ENCODE measurements at regions not wholly inside any gene's neighbourhood (a gene's known extent, or its start where the extent isn't known, plus 50 kb on each side); places are given as distances from the start of the nearest gene placed in this dataset.
"Not testable (repeated sequence)": the region's sequence is repeated elsewhere in the genome, so short reads cannot be mapped to it uniquely, and the experiment has no call there.

GRCh38 chr21:5013455-5014304 is 5507.7 kb upstream of the TPTE start:
- H3K27me3 ChIP-seq; DNase-seq (ENCODE audit: low spot score); H3K9me3 ChIP-seq (ENCODE audit: low read depth); H3F3A ChIP-seq (ENCODE audit: low read depth); H4K20me1 ChIP-seq (ENCODE audit: low read depth); H3K9ac ChIP-seq; H3K4me1 Mint-ChIP-seq; H3K9me3 Mint-ChIP-seq; H3K4me2 ChIP-seq; H3K36me3 ChIP-seq; H2AFZ ChIP-seq (replicated peaks); H3K4me3 ChIP-seq; H3K27me3 Mint-ChIP-seq (ENCODE audit: insufficient read depth, low read depth); H3K4me3 Mint-ChIP-seq; H3K27ac Mint-ChIP-seq; H3K27ac ChIP-seq; H3K79me2 ChIP-seq (ENCODE audit: low read depth); H3K36me3 Mint-ChIP-seq; H3K4me1 ChIP-seq: not testable (repeated sequence)

DNA sequence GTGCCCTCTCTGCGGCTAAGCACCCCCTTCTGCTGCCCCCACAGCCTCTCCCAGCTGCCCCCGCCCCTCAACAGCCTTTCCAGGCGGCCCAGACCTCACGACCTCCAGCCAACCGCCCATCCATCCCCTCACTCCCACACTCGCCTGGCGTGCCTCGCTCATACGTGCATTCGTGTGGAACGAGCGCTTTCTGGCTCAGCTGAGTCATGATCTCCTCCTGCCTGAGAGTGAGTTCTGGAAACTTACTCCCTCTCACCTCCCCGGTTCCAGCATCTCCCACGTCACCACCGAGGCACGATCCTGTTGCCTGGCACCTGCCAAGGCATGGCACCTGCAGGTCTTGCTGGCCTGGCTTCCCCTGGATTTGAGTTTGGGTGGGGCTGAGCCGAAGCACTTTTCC is 5506.2 kb upstream of the TPTE start:
- not testable (repeated sequence) for H3K27me3 ChIP-seq; H3K9me3 ChIP-seq (ENCODE audit: low read depth); H3F3A ChIP-seq (ENCODE audit: low read depth); DNase-seq (ENCODE audit: low spot score); H3K27ac ChIP-seq; H3K4me1 Mint-ChIP-seq; H3K79me2 ChIP-seq (ENCODE audit: low read depth); H3K27me3 Mint-ChIP-seq (ENCODE audit: insufficient read depth, low read depth); H3K9ac ChIP-seq; H2AFZ ChIP-seq (replicated peaks); H3K27ac Mint-ChIP-seq; H3K36me3 Mint-ChIP-seq; H3K4me2 ChIP-seq; H4K20me1 ChIP-seq (ENCODE audit: low read depth); H3K36me3 ChIP-seq; H3K4me3 Mint-ChIP-seq; H3K4me3 ChIP-seq; H3K4me1 ChIP-seq; H3K9me3 Mint-ChIP-seq

DNA sequence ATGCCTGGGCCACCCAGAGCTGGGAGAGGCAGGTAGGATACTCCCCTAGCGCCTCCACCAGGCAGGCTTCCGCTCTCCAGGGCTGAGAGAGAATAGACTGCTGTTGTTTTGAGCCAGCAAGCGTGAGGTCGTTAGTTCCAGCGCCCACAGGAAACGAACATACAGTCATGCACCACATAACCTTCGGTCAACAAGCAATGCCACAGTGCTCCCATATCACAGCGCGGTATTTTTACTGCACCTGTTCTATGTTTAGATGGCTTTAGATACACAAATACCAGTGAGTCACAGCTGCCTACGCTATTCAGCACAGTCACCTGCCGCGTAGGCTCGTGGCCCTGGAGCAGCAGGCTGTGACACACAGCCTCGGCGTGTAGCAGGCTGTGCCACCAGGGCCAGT is 5502.3 kb upstream of the TPTE start:
- H3F3A ChIP-seq (ENCODE audit: low read depth); H3K9ac ChIP-seq; H3K27me3 ChIP-seq; H3K4me1 Mint-ChIP-seq; H3K36me3 ChIP-seq; H3K36me3 Mint-ChIP-seq; H3K27me3 Mint-ChIP-seq (ENCODE audit: insufficient read depth, low read depth); DNase-seq (ENCODE audit: low spot score); H2AFZ ChIP-seq (replicated peaks); H3K9me3 ChIP-seq (ENCODE audit: low read depth); H3K27ac ChIP-seq; H3K27ac Mint-ChIP-seq; H3K4me3 ChIP-seq; H3K9me3 Mint-ChIP-seq; H3K4me1 ChIP-seq; H4K20me1 ChIP-seq (ENCODE audit: low read depth); H3K4me2 ChIP-seq; H3K4me3 Mint-ChIP-seq; H3K79me2 ChIP-seq (ENCODE audit: low read depth): not testable (repeated sequence)

DNA sequence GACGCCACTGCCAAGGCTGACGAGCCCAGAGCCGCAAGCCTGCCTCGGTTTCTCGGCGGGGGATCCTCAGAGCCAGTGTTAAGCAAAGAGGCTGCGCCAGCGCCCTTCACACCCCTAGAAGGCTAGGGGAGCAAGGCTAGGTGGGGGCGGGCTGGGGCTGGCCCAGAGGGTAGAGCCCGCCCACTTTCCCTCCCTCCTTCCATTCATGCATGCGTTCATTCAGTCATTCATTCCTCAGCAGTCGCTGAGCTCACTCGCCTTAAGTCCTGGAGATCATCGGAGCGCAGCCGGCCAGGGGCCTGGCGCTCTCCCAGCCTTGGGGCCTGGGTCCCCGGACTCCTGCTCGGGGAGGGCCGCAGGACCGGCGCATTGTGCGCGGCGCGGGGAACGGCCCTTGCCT is 5499.6 kb upstream of the TPTE start:
- not testable (repeated sequence) for H3K4me3 Mint-ChIP-seq; H3K27me3 Mint-ChIP-seq (ENCODE audit: insufficient read depth, low read depth); H2AFZ ChIP-seq (replicated peaks); H3K27ac Mint-ChIP-seq; H3K9me3 ChIP-seq (ENCODE audit: low read depth); H3K4me1 Mint-ChIP-seq; H3K79me2 ChIP-seq (ENCODE audit: low read depth); H3F3A ChIP-seq (ENCODE audit: low read depth); H3K4me3 ChIP-seq; H3K9me3 Mint-ChIP-seq; H4K20me1 ChIP-seq (ENCODE audit: low read depth); H3K36me3 ChIP-seq; H3K4me2 ChIP-seq; H3K27me3 ChIP-seq; H3K27ac ChIP-seq; H3K36me3 Mint-ChIP-seq; DNase-seq (ENCODE audit: low spot score); H3K4me1 ChIP-seq; H3K9ac ChIP-seq

GRCh38 chr21:5022254-5022653 is 5499.1 kb upstream of the TPTE start:
- not testable (repeated sequence) for H3K36me3 ChIP-seq; H3K36me3 Mint-ChIP-seq; H3K9ac ChIP-seq; H3K27ac ChIP-seq; H3K27me3 Mint-ChIP-seq (ENCODE audit: insufficient read depth, low read depth); H4K20me1 ChIP-seq (ENCODE audit: low read depth); H3K4me2 ChIP-seq; H3F3A ChIP-seq (ENCODE audit: low read depth); DNase-seq (ENCODE audit: low spot score); H2AFZ ChIP-seq (replicated peaks); H3K4me3 ChIP-seq; H3K9me3 Mint-ChIP-seq; H3K79me2 ChIP-seq (ENCODE audit: low read depth); H3K4me1 Mint-ChIP-seq; H3K27ac Mint-ChIP-seq; H3K9me3 ChIP-seq (ENCODE audit: low read depth); H3K27me3 ChIP-seq; H3K4me3 Mint-ChIP-seq; H3K4me1 ChIP-seq

GRCh38 chr21:5022748-5023147 is 5498.6 kb upstream of the TPTE start:
- H3K27ac ChIP-seq; H3K36me3 ChIP-seq; H3K27me3 ChIP-seq; H3K79me2 ChIP-seq (ENCODE audit: low read depth); H2AFZ ChIP-seq (replicated peaks); H3K9ac ChIP-seq; H4K20me1 ChIP-seq (ENCODE audit: low read depth); H3K4me3 ChIP-seq; H3K4me1 ChIP-seq; H3K27ac Mint-ChIP-seq; H3F3A ChIP-seq (ENCODE audit: low read depth); H3K4me2 ChIP-seq; H3K27me3 Mint-ChIP-seq (ENCODE audit: insufficient read depth, low read depth); H3K4me1 Mint-ChIP-seq; H3K9me3 Mint-ChIP-seq; H3K4me3 Mint-ChIP-seq; H3K9me3 ChIP-seq (ENCODE audit: low read depth); DNase-seq (ENCODE audit: low spot score); H3K36me3 Mint-ChIP-seq: not testable (repeated sequence)

DNA sequence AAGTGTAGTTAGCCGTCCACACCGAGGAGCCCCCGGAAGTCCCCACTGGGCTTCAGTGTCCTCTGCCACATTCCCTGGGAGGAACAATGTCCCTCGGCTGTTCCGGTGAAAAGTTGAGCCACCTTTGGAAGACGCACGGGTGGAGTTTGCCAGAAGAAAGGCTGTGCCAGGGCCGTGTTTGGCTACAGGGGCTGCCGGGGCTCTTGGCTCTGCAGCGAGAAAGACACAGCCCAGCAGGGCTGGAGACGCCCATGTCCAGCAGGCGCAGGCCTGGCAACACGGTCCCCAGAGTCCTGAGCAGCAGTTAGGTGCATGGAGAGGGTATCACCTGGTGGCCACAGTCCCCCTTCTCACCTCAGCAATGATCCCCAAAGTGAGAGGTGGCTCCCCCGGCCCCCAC is 5486.2 kb upstream of the TPTE start:
- H3K27ac ChIP-seq; H3K9ac ChIP-seq; H4K20me1 ChIP-seq (ENCODE audit: low read depth); H3K9me3 Mint-ChIP-seq; H3K4me1 ChIP-seq; H3K27ac Mint-ChIP-seq; H3K4me1 Mint-ChIP-seq; H3F3A ChIP-seq (ENCODE audit: low read depth); H3K27me3 Mint-ChIP-seq (ENCODE audit: insufficient read depth, low read depth); H3K36me3 Mint-ChIP-seq; H3K9me3 ChIP-seq (ENCODE audit: low read depth); H3K79me2 ChIP-seq (ENCODE audit: low read depth); H2AFZ ChIP-seq (replicated peaks); DNase-seq (ENCODE audit: low spot score); H3K4me3 Mint-ChIP-seq; H3K4me2 ChIP-seq; H3K27me3 ChIP-seq; H3K4me3 ChIP-seq; H3K36me3 ChIP-seq: not testable (repeated sequence)

DNA sequence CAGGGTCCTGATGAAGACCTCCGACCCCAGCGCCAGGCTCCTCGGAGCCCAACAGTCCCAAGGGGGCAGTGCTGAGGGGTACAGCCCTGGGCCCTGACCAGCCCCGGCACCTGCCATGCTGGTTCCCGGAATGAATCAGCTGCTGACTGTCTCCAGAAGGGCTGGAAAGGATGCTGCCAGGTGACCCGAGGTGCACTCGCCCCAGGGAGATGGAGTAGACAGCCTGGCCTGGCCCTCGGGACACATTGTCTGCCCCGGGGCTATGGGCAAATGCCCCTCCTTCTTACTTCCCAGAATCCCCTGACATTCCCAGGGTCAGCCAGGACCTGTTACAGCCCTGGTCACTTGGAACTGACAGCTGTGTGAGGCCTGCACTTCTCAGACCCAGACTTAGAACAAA is 5485.8 kb upstream of the TPTE start:
- H3K36me3 Mint-ChIP-seq; H3K27me3 Mint-ChIP-seq (ENCODE audit: insufficient read depth, low read depth): not testable (repeated sequence)

More for the DNA sequence above, 5485.8 kb upstream of the TPTE start:
- H3K36me3 ChIP-seq; H3K9me3 Mint-ChIP-seq; H3K79me2 ChIP-seq (ENCODE audit: low read depth); H2AFZ ChIP-seq (replicated peaks); H3K9me3 ChIP-seq (ENCODE audit: low read depth); H3K27ac ChIP-seq; H4K20me1 ChIP-seq (ENCODE audit: low read depth); H3K27ac Mint-ChIP-seq; DNase-seq (ENCODE audit: low spot score); H3K4me1 Mint-ChIP-seq; H3K4me2 ChIP-seq; H3K27me3 ChIP-seq; H3K9ac ChIP-seq; H3K4me3 Mint-ChIP-seq; H3K4me3 ChIP-seq; H3F3A ChIP-seq (ENCODE audit: low read depth); H3K4me1 ChIP-seq: not testable (repeated sequence)

Data from neural progenitor cell (in vitro differentiated cells).